HG03520 (cell line): ENCODE measurements at regions not wholly inside any gene's neighbourhood (a gene's known extent, or its start where the extent isn't known, plus 50 kb on each side); places are given as distances from the start of the nearest gene placed in this dataset.

Experiments used
- ATAC-seq: cut with Tn5 transposase; IDR thresholded peaks from one replicate; pipeline ENCODE4 v1.9.1; 2021; ENCODE audit warnings: mild to moderate bottlenecking, moderate library complexity; ENCODE audit not compliant: unreplicated experiment

GRCh38 chr15:92565351-92566125, 90.0 kb downstream of the FAM174B start:
- ATAC-seq = no peak

GRCh38 chr15:92561754-92562153, 93.8 kb downstream of the FAM174B start:
- ATAC-seq = no peak

GRCh38 chr15:92553317-92553716, 102.3 kb downstream of the FAM174B start:
- no peak for ATAC-seq

GRCh38 chr15:92545996-92546395, 109.6 kb downstream of the FAM174B start:
- ATAC-seq = no peak

GRCh38 chr15:92541291-92542200, 114.0 kb downstream of the FAM174B start:
- no peak for ATAC-seq

GRCh38 chr15:92538115-92538514, 117.5 kb downstream of the FAM174B start:
- ATAC-seq = no peak

- ATAC-seq = no peak
These were observed 122.3 kb downstream of the FAM174B start for GRCh38 chr15:92533298-92533697.

GRCh38 chr15:92531406-92531805, 124.2 kb downstream of the FAM174B start:
- no peak for ATAC-seq

GRCh38 chr15:92528736-92529135, 126.8 kb downstream of the FAM174B start:
- no peak for ATAC-seq

GRCh38 chr15:92527197-92527596, 128.4 kb downstream of the FAM174B start:
- no peak for ATAC-seq

GRCh38 chr15:92525758-92526245, 129.8 kb downstream of the FAM174B start:
- ATAC-seq = no peak

- no peak for ATAC-seq
These were observed 130.6 kb downstream of the FAM174B start for GRCh38 chr15:92524874-92525565.

- no peak for ATAC-seq
These were observed 130.5 kb downstream of the ST8SIA2 start for GRCh38 chr15:92524161-92524560.

- ATAC-seq = no peak
These were observed 129.5 kb downstream of the ST8SIA2 start for GRCh38 chr15:92523176-92523575.

- peak; percentile 69 for ATAC-seq
These were observed 127.9 kb downstream of the ST8SIA2 start for GRCh38 chr15:92521624-92522008.

GRCh38 chr15:92520914-92521623, 127.4 kb downstream of the ST8SIA2 start:
- ATAC-seq = peak; percentile 11

- ATAC-seq = no peak
These were observed 126.0 kb downstream of the ST8SIA2 start for GRCh38 chr15:92519709-92520108.
